ENCODE measurements at regions not wholly inside any gene's neighbourhood (a gene's known extent, or its start where the extent isn't known, plus 50 kb on each side); places are given as distances from the start of the nearest gene placed in this dataset.

DNA sequence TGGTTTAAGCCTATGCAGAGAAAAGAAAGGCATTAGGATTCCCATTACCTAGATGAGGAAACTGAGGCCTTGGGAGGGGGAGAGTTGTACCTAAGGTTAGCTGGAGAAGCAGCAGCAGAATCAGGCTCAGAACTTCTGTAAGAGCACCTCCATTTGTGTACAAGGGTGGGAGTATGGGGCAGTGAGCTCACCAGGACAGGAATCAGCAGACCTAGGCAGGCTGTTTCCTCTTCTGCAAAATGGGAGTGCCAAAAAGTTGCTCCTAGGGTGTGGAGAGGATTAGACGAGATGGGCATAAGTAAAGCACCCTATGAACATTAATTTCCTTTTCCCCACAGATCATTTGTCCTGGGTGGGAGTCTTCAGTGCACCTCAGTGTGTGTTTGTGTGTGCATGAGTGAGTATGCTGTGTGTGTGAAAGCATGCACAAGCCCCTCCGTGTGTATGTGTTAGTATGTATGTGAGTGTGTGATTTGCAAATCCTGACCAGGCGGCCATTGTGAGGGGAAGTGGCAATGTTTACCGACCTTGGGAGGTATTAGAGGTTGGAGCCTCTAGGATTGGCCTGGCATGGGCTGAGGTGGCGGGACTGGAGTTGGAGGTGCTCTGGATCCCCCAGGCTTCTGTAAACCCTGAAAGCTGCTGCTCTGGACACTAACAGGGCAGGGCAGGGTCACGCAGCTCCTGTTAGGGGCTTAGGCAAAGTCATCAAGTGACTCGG, 78.8 kb downstream of the VEGFA start:
- TF ChIP-seq BACH2 (CRISPR knock-in tag; IDR thresholded peaks at IDR 0.05; ENCODE audit: borderline replicate concordance) (no peak), ZNF8 (CRISPR knock-in tag; IDR thresholded peaks at IDR 0.05) (no peak), ZC3H10 (CRISPR knock-in tag; IDR thresholded peaks at IDR 0.05) (no peak), SNAI2 (CRISPR knock-in tag; IDR thresholded peaks at IDR 0.05) (no peak), CSDC2 (CRISPR knock-in tag; IDR thresholded peaks at IDR 0.05) (no peak), PPARA (CRISPR knock-in tag; IDR thresholded peaks at IDR 0.05; ENCODE audit: borderline replicate concordance) (no peak), OSR1 (CRISPR knock-in tag; IDR thresholded peaks at IDR 0.05) (no peak), GLIS3 (CRISPR knock-in tag; IDR thresholded peaks at IDR 0.05) (no peak), ZNF565 (CRISPR knock-in tag; conservative IDR thresholded peaks at IDR 0.05; ENCODE audit: low read depth) (no peak), ISL1 (CRISPR knock-in tag; IDR thresholded peaks at IDR 0.05) (no peak), TOX (CRISPR knock-in tag; IDR thresholded peaks at IDR 0.05; ENCODE audit: borderline replicate concordance) (no peak), ZNF70 (CRISPR knock-in tag; IDR thresholded peaks at IDR 0.05) (no peak), ARNTL (CRISPR knock-in tag; IDR thresholded peaks at IDR 0.05; ENCODE audit: borderline replicate concordance, low read depth) (no peak)
- TF ChIP-seq, protein P1, sequence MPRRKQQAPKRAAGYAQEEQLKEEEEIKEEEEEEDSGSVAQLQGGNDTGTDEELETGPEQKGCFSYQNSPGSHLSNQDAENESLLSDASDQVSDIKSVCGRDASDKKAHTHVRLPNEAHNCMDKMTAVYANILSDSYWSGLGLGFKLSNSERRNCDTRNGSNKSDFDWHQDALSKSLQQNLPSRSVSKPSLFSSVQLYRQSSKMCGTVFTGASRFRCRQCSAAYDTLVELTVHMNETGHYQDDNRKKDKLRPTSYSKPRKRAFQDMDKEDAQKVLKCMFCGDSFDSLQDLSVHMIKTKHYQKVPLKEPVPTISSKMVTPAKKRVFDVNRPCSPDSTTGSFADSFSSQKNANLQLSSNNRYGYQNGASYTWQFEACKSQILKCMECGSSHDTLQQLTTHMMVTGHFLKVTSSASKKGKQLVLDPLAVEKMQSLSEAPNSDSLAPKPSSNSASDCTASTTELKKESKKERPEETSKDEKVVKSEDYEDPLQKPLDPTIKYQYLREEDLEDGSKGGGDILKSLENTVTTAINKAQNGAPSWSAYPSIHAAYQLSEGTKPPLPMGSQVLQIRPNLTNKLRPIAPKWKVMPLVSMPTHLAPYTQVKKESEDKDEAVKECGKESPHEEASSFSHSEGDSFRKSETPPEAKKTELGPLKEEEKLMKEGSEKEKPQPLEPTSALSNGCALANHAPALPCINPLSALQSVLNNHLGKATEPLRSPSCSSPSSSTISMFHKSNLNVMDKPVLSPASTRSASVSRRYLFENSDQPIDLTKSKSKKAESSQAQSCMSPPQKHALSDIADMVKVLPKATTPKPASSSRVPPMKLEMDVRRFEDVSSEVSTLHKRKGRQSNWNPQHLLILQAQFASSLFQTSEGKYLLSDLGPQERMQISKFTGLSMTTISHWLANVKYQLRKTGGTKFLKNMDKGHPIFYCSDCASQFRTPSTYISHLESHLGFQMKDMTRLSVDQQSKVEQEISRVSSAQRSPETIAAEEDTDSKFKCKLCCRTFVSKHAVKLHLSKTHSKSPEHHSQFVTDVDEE (CRISPR knock-in tag; IDR thresholded peaks at IDR 0.05) = no peak
- TF ChIP-seq, protein P2, sequence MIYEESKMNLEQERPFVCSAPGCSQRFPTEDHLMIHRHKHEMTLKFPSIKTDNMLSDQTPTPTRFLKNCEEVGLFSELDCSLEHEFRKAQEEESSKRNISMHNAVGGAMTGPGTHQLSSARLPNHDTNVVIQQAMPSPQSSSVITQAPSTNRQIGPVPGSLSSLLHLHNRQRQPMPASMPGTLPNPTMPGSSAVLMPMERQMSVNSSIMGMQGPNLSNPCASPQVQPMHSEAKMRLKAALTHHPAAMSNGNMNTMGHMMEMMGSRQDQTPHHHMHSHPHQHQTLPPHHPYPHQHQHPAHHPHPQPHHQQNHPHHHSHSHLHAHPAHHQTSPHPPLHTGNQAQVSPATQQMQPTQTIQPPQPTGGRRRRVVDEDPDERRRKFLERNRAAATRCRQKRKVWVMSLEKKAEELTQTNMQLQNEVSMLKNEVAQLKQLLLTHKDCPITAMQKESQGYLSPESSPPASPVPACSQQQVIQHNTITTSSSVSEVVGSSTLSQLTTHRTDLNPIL (CRISPR knock-in tag; IDR thresholded peaks at IDR 0.05; ENCODE audit: low read depth) = no peak
- TF ChIP-seq, protein P3, sequence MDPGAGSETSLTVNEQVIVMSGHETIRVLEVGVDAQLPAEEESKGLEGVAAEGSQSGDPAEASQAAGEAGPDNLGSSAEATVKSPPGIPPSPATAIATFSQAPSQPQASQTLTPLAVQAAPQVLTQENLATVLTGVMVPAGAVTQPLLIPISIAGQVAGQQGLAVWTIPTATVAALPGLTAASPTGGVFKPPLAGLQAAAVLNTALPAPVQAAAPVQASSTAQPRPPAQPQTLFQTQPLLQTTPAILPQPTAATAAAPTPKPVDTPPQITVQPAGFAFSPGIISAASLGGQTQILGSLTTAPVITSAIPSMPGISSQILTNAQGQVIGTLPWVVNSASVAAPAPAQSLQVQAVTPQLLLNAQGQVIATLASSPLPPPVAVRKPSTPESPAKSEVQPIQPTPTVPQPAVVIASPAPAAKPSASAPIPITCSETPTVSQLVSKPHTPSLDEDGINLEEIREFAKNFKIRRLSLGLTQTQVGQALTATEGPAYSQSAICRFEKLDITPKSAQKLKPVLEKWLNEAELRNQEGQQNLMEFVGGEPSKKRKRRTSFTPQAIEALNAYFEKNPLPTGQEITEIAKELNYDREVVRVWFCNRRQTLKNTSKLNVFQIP (CRISPR knock-in tag; IDR thresholded peaks at IDR 0.05; ENCODE audit: borderline replicate concordance, low read depth) = no peak
- no peak for ATAC-seq

DNA sequence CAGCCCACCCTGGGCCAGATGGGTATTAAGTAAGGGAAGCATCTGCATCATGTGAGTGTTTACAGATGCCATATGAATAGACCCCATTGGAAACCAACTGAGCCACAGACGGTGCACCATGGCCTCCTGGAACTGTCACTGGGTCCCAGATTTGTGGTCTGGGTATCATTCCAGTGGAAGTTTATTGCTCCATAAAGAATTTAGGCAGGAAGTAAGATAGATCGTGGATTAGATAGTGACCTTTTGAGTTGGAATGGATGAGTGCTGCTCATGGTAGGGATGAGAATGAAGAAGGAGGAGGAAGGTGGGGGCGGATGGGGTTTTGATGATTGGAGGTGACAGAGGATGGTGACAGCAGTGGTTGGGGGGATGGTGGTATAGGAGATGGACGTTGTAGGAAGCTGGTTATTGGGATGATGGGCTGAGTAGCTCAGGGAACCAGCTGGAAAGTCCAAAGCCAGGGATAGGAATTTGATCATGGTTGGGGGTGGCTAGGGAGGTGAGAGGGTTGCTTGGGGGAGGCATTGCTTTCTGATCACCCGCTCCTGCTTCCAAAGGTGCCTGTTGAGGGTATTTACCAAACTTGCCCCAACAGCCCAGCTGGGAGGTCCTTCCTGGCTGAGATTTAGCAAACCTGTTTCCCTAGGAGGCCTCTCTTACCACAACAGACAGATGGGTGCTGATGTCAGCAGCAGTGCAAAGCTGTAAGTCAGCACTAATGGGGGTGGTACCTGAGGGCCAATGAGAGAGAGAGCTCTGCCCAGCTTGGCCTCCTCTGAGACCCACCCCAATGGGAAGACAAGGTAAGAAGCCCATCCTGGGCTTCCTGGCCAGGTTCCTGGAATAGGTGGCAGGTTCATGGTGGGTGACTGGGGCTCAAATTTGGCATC, 78.0 kb downstream of the VEGFA start:
- ATAC-seq = no peak

DNA sequence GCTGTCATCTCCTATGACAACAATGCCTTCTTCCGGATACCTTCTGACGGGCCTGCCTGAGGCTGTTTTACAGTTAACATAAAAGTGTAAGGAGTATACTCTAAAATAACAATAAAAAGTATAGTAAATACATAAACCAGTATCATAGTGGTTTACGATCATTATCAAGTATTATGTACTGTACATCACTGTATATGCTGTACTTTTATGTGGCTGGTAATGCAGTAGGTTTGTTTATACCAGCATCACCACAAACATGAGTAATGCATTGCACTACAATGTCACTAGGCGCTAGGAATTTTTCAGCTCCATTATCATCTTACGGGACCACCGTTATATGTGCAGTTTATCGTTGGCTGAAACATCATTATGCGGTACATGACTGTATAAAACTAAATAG, 76.5 kb downstream of the VEGFA start:
- TF ChIP-seq BACH2 (CRISPR knock-in tag; IDR thresholded peaks at IDR 0.05; ENCODE audit: borderline replicate concordance) (no peak), ZNF70 (CRISPR knock-in tag; IDR thresholded peaks at IDR 0.05) (no peak), ZFP30 (CRISPR knock-in tag; IDR thresholded peaks at IDR 0.05) (no peak), ARNTL (CRISPR knock-in tag; IDR thresholded peaks at IDR 0.05; ENCODE audit: borderline replicate concordance, low read depth) (no peak), ZC3H10 (CRISPR knock-in tag; IDR thresholded peaks at IDR 0.05) (no peak), ZFP3 (CRISPR knock-in tag; IDR thresholded peaks at IDR 0.05) (no peak), PPARA (CRISPR knock-in tag; IDR thresholded peaks at IDR 0.05; ENCODE audit: borderline replicate concordance) (no peak), ZNF8 (CRISPR knock-in tag; IDR thresholded peaks at IDR 0.05) (no peak)
- no peak for ATAC-seq

More for the DNA sequence above, 78.0 kb downstream of the VEGFA start:
- TF ChIP-seq ZFP30 (CRISPR knock-in tag; IDR thresholded peaks at IDR 0.05) (no peak), OSR1 (CRISPR knock-in tag; IDR thresholded peaks at IDR 0.05) (no peak), TOX (CRISPR knock-in tag; IDR thresholded peaks at IDR 0.05; ENCODE audit: borderline replicate concordance) (no peak), PPARA (CRISPR knock-in tag; IDR thresholded peaks at IDR 0.05; ENCODE audit: borderline replicate concordance) (no peak), CSDC2 (CRISPR knock-in tag; IDR thresholded peaks at IDR 0.05) (no peak), ZNF8 (CRISPR knock-in tag; IDR thresholded peaks at IDR 0.05) (no peak), BACH2 (CRISPR knock-in tag; IDR thresholded peaks at IDR 0.05; ENCODE audit: borderline replicate concordance) (no peak), ZFP3 (CRISPR knock-in tag; IDR thresholded peaks at IDR 0.05) (no peak), ZNF70 (CRISPR knock-in tag; IDR thresholded peaks at IDR 0.05) (no peak), ZNF565 (CRISPR knock-in tag; conservative IDR thresholded peaks at IDR 0.05; ENCODE audit: low read depth) (no peak), TCF4 (CRISPR knock-in tag; IDR thresholded peaks at IDR 0.05; ENCODE audit: borderline replicate concordance) (no peak)
- TF ChIP-seq, protein P4, sequence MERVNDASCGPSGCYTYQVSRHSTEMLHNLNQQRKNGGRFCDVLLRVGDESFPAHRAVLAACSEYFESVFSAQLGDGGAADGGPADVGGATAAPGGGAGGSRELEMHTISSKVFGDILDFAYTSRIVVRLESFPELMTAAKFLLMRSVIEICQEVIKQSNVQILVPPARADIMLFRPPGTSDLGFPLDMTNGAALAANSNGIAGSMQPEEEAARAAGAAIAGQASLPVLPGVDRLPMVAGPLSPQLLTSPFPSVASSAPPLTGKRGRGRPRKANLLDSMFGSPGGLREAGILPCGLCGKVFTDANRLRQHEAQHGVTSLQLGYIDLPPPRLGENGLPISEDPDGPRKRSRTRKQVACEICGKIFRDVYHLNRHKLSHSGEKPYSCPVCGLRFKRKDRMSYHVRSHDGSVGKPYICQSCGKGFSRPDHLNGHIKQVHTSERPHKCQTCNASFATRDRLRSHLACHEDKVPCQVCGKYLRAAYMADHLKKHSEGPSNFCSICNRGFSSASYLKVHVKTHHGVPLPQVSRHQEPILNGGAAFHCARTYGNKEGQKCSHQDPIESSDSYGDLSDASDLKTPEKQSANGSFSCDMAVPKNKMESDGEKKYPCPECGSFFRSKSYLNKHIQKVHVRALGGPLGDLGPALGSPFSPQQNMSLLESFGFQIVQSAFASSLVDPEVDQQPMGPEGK (CRISPR knock-in tag; IDR thresholded peaks at IDR 0.05; ENCODE audit: borderline replicate concordance) = no peak
